ENCODE measurements at regions not wholly inside any gene's neighbourhood (a gene's known extent, or its start where the extent isn't known, plus 50 kb on each side); places are given as distances from the start of the nearest gene placed in this dataset.

GRCh38 chr20:39702701-39703349 is 740.7 kb downstream of the DHX35 start:
- POLR2A ChIA-PET (ENCODE audit: unreplicated experiment), result no interaction called here
- Histone ChIP-seq H3K36me3 (ENCODE audit: low read depth) (no peaks in the 10 kb centered on the region), H4K20me1 (ENCODE audit: insufficient read depth) (no peaks in the 10 kb centered on the region), H3K27me3 (ENCODE audit: insufficient read depth, low read depth) (0 out of 2 replicates have a peak, but pooled peaks cover 14% of the 10 kb centered on the region), H3K4me2 (no peak overlapping the region), H3K79me2 (ENCODE audit: low read depth) (no peaks in the 10 kb centered on the region), H3K9me2 (ENCODE audit: insufficient read depth) (no peaks in the 10 kb centered on the region), H3K27ac (no peak overlapping the region), H3K9me3 (ENCODE audit: insufficient read depth, low read depth) (peaks cover 2% of the 10 kb centered on the region; the same call in 1 of the 2 replicates), H3K4me1 (replicated peaks; ENCODE audit: insufficient read depth) (no peaks in the 10 kb centered on the region), H2AFZ (no peak overlapping the region), H3F3A (ENCODE audit: insufficient read depth, low read depth) (no peaks in the 10 kb centered on the region), H3K4me3 (no peak overlapping the region)
- DNase-seq, result no peak
- TF ChIP-seq EZH2 (IDR thresholded peaks at IDR 0.05; ENCODE audit: low read depth), result no peak
- no peak for TF ChIP-seq CTCF (conservative IDR thresholded peaks at IDR 0.05)
- intact Hi-C loops (cut with micrococcal nuclease; ENCODE audit: unreplicated experiment), result no loop called here
- no TSS peak for BruUV-seq (replicated peaks)
- CTCF ChIA-PET, result no interaction called here

DNA sequence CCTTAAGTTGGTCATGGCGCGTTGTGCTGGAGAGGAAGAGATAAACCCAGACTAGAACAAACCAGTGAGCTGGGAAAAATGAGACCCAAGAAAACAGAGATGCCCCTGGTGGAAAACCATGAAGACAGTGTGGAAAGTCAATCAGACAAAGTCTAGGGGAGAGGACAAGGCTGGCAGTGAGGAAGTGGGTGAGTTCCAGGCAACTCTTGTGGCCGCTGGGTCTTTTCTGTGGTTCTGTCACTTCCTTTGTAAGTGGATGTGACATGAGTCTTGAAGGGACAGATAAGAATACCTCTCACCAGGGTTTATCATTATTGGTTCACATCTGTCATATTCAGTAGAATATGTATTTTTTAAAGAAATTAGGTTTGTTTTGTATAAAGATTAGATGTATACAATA is 738.4 kb downstream of the DHX35 start:
- TF ChIP-seq EZH2 (IDR thresholded peaks at IDR 0.05; ENCODE audit: low read depth), result no peak
- no peak for TF ChIP-seq CTCF (conservative IDR thresholded peaks at IDR 0.05)
- peaks cover 2% of the 10 kb centered on the region; the same call in 1 of the 2 replicates for H3K9me3 ChIP-seq (ENCODE audit: insufficient read depth, low read depth)
- no peaks in the 10 kb centered on the region for H3K36me3 ChIP-seq (ENCODE audit: low read depth)
- H2AFZ ChIP-seq, result no peak overlapping the region
- H3K4me2 ChIP-seq, result no peak overlapping the region
- no peak overlapping the region for H3K27ac ChIP-seq
- no peaks in the 10 kb centered on the region for H3K79me2 ChIP-seq (ENCODE audit: low read depth)
- H3K4me3 ChIP-seq, result no peak overlapping the region
- CTCF ChIA-PET, result no interaction called here
- H3K4me1 ChIP-seq (replicated peaks; ENCODE audit: insufficient read depth), result no peaks in the 10 kb centered on the region
- no peaks in the 10 kb centered on the region for H3F3A ChIP-seq (ENCODE audit: insufficient read depth, low read depth)
- H4K20me1 ChIP-seq (ENCODE audit: insufficient read depth), result no peaks in the 10 kb centered on the region
- intact Hi-C loops (cut with micrococcal nuclease; ENCODE audit: unreplicated experiment), result no loop called here
- no peak for DNase-seq
- no peaks in the 10 kb centered on the region for H3K9me2 ChIP-seq (ENCODE audit: insufficient read depth)
- BruUV-seq (replicated peaks), result no TSS peak
- 0 out of 2 replicates have a peak, but pooled peaks cover 14% of the 10 kb centered on the region for H3K27me3 ChIP-seq (ENCODE audit: insufficient read depth, low read depth)
- POLR2A ChIA-PET (ENCODE audit: unreplicated experiment), result no interaction called here

GRCh38 chr20:39699166-39699725 is 737.1 kb downstream of the DHX35 start:
- Histone ChIP-seq H3K9me2 (ENCODE audit: insufficient read depth) (no peaks in the 10 kb centered on the region), H3K4me2 (no peak overlapping the region), H3K4me1 (replicated peaks; ENCODE audit: insufficient read depth) (no peaks in the 10 kb centered on the region), H3K9me3 (ENCODE audit: insufficient read depth, low read depth) (peaks cover 2% of the 10 kb centered on the region; the same call in 1 of the 2 replicates), H3K27ac (no peak overlapping the region), H2AFZ (no peak overlapping the region), H3F3A (ENCODE audit: insufficient read depth, low read depth) (no peaks in the 10 kb centered on the region), H4K20me1 (ENCODE audit: insufficient read depth) (no peaks in the 10 kb centered on the region), H3K27me3 (ENCODE audit: insufficient read depth, low read depth) (0 out of 2 replicates have a peak, but pooled peaks cover 14% of the 10 kb centered on the region), H3K36me3 (ENCODE audit: low read depth) (no peaks in the 10 kb centered on the region), H3K79me2 (ENCODE audit: low read depth) (no peaks in the 10 kb centered on the region), H3K4me3 (no peak overlapping the region)
- BruUV-seq (replicated peaks), result no TSS peak
- TF ChIP-seq CTCF (conservative IDR thresholded peaks at IDR 0.05) (no peak), EZH2 (IDR thresholded peaks at IDR 0.05; ENCODE audit: low read depth) (no peak)
- no peak for DNase-seq
- intact Hi-C loops (cut with micrococcal nuclease; ENCODE audit: unreplicated experiment), result no loop called here
- CTCF ChIA-PET, result no interaction called here
- POLR2A ChIA-PET (ENCODE audit: unreplicated experiment), result no interaction called here
